AML-193 (cell line): ENCODE measurements at regions not wholly inside any gene's neighbourhood (a gene's known extent, or its start where the extent isn't known, plus 50 kb on each side); places are given as distances from the start of the nearest gene placed in this dataset.
"Not testable (repeated sequence)": the region's sequence is repeated elsewhere in the genome, so short reads cannot be mapped to it uniquely, and the experiment has no call there.

Source experiments
- DNase-seq, 2 experiments: peaks; one replicate each; lab custom pipeline; 2025; lab: John Stamatoyannopoulos, UW

DNA sequence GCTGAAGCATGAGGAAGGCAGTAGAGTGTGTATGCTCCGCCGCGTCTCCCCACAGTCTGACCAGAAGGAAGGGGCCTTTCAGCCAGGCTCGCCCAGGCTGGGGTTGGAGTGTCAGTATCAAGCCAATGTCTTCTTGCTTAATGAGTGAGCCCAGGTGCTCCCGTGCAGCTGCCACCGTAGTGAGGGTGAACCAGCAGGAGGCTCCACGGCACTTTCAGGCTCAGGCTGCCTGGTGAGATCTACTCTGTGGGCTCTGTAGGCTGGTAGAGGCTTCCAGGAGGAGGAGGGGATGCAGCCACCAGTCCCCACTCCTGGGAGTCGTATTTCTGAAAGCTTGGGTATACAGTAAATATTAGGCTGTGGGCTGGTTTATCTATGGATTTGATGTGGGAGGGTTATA, 98.1 kb upstream of the ADCY2 start:
- DNase-seq: not testable (repeated sequence)

DNA sequence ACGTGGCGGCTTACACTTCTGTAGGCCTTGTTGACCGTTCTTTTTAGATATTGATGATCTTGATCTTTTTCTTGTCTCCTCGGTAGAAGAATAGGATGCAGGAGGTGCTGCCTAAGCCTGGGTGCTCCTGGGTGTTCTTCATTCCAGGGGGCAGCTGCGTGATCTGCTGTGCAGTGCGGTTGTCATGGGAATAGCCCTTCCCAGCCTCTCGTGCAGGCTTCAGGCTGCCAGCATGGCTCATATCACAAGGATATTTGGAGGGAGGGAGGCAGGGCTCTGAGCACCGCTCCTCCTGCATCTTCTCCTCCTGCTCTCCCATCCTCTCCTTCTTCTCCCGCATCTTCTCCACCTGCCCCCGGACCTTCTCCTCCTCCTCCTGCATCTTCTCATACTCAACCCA, 96.2 kb upstream of the ADCY2 start:
- DNase-seq: not testable (repeated sequence)

DNA sequence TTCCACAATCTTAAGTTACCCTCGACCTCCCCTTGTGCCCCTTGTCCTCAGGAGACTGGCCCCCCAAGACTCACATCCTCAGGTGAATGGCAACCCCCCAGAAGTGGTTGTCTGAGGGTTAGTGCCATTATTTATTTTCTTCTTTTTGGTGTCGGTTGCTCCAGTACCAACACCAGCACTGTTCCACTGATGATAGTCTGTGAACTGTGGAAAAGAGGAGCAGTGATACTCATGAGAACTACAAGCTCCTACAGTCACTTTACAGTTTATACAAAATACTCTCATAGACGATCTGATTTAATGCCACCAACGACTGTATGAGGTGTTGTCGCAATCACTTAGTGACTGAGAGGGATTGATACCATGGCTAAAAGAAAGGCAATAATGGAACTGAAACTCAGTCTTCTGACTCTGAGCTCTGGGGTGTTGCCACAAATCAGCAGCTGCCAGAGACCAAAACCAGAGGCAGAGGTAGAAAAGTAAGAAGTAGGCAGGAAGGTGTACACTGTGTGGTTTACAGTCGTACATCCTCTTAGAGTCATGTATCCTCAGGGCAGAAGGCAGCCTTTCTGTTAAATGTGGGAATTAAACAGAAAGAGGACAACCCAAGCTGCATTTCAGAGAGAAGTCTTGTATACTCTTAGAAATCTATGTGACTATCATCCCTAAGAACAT, 90.8 kb upstream of the ADCY2 start:
- DNase-seq: not testable (repeated sequence)

DNA sequence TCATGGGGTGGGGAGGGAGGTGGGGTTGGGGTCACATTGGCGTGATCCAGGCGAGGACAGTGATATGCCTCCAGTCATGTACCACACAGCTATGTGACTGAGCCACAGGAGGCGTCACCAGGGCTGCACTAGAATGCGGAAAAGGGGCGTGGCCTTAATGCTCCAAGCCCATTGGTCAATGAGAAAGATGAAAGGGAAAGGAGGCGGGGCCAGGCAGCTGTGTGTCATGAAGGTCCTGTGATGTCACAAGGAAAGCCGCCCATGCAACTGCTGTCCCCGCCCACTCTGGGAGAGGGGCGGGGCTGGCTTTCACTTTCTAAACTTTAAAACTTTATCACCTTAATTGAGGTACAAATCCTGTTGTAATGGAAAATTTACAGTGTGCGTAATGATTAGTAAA, 89.4 kb upstream of the ADCY2 start:
- not testable (repeated sequence) for DNase-seq

DNA sequence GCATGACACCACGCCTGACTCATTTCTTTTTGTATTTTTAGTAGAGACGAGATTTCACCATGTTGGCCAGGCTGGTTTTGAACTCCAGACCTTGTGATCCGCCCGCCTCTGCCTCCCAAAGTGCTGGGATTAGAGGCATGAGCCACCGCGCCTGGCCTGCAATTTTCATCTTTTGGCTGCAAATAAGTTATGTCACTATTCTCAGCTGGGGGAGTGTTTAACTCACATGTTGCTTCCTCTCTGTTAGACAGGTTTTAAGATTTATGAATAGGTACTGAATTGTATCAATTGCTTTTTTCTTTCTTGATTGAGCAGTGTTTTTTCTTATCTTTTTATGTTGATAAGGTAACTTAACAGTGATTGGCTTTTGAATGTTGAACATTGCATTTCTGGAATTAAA, 88.2 kb upstream of the ADCY2 start:
- not testable (repeated sequence) for DNase-seq

DNA sequence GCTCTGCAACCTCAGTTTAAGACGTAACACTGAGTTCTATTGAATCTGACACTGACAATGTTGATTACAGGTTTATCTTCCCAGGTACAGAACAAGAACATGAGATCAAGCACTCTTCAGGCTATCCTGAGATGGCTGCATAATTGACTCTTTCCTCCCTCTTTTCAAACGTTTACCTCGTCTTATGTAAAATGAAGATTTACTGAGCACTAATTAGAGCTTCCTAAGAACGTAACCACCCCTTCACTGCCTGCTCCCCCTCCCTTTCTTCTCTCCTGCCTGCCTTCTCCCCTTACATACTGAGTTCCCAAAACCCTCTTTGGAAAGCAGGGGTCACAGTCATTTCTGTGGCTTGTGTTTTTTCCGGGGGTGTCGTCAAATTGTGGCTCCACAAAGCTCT, 86.2 kb upstream of the ADCY2 start:
- DNase-seq: not testable (repeated sequence)

DNA sequence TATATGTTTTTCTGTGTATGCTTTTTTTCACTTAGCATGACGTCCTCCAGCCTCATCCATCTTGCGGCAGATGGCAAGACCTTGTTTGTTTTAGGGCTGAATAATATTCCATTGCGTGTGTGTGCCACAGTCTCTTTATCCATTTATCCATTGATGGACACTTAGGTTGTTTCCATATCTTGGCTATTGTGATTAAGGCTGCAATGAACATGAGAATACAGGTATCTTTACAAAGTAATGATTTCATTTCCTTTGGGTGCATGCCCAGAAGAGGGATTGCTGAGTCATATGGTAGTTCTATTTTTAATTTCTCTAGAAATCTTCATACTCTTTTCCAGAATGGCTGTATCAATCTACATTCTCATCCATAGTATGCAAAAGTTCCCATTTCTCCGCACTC, 85.3 kb upstream of the ADCY2 start:
- DNase-seq: not testable (repeated sequence)

DNA sequence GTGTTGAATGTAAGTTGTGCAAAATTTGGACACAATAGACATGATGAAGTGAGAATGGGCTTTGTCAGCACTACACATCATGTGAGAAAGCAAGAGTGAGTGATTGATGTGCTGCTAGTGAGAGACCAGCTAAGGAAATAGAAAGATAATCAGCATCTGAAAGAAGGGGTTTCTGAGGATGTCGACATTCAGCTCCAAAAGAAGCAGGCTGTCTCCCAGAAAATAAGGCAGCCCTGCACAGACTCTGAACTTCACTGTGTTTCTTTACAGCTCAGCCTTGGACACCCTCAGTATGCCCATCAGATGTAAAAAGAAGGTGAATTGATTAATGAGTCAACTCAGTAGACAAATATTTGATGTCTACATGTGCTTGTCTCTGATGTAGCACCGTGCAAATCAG, 80.8 kb upstream of the ADCY2 start:
- no peak for DNase-seq

DNA sequence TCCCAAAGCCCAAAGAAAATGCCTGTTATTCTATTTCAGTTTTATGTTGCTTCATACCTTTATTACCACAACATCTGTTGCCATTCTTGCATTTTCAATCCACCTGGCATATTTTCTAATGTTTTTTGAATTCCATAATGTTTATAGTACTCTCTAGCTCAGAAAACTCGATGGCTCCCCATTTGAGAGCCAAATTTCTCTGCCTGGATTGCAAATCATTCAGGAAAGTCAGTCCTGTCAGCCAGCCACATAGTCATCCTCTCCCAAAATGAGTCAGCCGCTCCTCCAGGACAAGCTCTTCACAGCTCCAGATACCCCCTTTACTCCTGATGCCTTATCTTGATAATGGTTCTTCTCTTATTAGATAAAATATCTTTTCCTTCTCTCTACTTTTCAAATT, 78.2 kb upstream of the ADCY2 start:
- DNase-seq: no peak

DNA sequence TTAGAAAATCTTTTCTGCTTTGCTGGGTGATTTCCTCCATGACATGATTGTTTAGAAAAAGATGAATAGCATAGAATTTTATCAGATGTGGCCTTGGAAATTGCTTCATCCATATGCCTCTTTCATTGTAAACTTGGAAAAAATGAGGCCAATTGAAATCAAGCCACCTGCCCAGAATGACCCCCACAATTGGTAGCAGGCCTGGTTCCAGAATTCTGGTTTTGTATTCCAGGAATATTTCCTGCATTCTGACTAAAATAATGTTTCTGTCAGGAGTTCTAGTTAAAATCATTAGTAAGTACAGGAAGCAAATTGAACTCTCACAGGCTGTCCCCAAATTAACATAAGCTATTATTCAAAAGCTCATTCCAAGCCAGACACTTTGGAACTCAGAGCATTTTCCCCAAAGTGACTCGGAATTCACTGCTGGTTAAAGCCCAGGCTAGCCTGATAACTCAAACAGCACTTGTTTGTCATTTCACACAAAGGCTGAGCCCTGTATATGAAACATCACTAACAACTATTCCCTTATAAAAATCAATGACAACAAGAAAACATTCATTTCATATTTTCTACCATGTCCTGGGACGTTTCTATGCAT, 75.1 kb upstream of the ADCY2 start:
- no peak for DNase-seq

DNA sequence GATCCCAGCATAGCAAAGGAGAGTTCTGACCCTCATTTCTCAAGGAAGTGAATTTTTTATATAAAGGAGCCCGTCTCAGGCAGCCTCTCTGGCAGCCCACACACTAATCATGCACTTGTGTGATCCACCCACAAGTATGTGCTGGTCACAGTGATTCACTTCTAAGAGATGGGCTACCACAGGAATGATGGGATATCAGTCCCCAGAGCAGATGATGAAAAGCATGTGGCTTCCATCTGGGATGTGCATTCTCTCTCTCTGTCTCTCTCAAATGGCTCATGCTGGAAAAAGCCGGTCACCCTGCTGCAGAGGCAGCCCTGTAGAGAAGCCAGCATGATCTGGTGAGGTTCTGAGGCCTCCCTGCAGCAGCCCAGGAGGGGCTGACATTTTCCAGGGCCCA, 74.2 kb upstream of the ADCY2 start:
- no peak for DNase-seq

DNA sequence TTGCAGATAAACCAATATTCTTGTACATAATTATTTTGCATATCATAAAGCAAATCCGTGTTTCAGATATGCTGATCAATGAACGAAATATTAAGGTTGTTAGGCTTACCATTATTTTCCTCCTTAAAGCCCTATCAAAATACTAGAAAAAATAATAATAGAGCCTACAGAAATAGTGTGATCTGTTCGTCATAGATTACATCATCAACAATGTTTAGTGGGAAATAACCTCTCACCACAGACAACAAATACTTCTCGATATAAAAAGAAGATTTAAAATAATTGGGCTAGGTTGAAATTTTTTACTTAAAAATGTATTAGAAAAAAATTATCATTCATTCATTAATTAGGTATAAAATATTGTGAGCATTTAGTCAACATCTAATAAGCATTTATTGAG, 71.0 kb upstream of the ADCY2 start:
- DNase-seq: no peak

DNA sequence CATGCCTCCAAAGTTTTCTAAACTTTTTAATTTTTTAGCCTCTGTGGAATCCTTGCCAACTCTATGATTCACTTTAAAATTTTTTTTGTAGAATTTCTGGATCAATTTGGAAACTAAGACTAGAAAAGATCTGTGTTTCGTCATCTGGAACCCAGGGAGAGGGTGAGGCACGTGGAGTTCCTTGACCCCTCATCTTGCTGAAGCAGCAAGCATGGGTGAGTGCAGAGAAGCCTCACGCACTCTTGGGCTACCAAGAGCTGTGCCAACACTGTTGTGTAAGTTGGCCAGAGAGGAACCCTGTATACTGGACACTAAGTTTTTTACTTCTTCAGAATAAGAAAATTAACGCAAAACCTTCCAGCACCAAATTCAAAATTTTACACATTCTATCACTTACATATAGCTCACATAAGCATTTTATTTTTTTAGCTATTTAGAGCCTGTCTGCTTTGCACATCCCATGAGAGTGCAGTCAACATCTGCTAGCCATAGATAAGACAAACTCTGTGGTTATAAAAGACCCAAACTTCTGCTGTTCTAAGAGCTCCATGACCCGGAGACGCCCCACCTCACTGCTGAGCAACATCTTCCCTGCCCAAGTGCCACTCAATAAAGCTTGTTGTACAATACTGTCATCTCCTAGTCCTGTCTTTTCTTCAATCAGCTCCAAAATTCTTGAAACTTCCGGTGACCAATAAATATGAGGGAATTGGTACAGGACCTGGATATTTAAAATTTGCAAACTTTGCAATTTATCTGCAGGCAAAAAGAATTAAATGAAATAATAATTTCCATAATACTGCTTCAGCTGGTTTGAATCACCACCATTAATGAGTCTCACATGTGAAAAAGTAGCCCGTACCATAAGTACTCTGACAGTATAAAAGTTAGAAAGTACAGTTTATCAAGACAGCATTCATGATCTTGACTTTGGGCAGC, 69.7 kb upstream of the ADCY2 start:
- no peak for DNase-seq

DNA sequence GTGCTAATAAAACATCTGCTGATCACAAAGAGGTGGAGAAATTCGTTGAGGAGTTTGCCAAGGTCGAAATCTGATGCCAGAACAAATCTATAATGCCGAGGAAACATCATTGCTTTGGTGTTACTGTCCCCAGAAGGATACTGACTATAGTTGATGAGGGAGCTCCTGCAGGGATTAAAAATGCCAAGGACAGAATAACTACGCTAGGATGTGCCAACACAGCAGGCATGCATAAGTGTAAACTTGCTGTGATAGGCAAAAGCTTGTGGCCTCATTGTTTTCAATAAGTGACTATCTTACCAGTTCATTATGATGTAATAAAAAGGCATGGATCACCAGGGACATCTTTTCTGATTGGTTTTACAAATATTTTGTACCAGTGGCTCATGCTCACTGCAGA, 66.8 kb upstream of the ADCY2 start:
- DNase-seq: no peak

DNA sequence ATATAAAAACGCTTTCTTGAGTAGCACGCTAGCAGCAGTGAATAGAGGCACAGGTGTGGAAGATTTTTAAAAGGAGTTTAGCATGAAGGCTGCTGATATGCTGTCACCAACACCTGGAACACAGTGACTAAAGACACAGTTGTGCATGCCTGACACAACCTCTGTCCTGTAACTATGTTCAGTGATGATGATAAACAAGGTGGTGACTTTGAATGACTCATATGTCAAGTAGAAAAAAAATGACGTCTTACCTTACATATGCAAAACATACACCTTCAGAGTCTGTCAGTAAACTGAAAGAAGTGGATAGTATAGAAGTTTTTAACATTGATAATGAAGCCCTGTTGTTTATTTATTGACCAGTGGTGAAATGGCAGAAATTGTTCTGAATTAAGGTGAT, 66.2 kb upstream of the ADCY2 start:
- DNase-seq: no peak

DNA sequence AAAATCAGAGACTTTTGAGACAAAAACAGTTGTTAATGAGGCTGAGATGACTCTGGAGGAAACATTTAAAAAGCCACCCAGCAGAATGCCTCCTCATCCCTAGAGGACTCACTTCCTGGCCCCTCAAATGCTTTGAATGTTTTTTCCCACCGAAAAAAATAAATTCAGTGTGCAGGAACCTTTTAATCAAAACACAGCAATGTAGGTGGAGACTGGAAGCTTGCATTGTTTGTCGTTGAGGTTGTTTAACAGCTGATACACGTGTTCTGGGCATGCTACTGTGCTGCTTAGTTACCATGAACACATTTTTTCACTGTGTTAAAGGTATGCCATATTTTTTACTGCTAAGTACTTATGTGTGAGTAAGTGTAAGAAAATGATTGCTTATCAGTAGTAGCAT, 65.7 kb upstream of the ADCY2 start:
- DNase-seq: no peak

DNA sequence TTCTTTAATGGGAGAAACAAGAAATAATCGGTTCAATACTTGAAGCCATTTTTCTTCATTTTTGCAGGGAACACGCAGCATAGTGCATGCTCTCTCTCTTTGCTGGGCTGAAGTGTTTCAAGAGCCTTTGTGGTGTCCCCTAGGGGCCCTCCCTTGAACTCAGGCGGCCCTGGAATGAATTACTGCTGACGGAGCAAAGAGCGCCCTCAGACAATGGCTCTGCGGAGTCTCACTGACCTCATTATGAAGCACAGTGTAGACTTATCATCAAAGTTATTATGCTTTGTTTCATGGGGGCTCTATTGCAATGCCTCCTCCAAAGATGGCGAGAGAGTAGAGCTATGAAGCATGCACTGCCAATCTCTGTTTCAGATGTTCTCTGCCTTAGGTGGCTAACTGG, 64.8 kb upstream of the ADCY2 start:
- no peak for DNase-seq
